Cerebellar cortex (tissue), 1 donor: ENCODE measurements at regions not wholly inside any gene's neighbourhood (a gene's known extent, or its start where the extent isn't known, plus 50 kb on each side); places are given as distances from the start of the nearest gene placed in this dataset.

Experiments
- DNase-seq: peaks from one replicate; pipeline ENCODE4 v3.0.0-alpha.2; 2015; ENCODE audit warnings: low spot score

GRCh38 chr16:66171578-66171977 lies 194.9 kb upstream of the CDH5 start:
- DNase-seq = no peak

GRCh38 chr16:66170989-66171388 lies 195.5 kb upstream of the CDH5 start:
- DNase-seq = no peak

DNA sequence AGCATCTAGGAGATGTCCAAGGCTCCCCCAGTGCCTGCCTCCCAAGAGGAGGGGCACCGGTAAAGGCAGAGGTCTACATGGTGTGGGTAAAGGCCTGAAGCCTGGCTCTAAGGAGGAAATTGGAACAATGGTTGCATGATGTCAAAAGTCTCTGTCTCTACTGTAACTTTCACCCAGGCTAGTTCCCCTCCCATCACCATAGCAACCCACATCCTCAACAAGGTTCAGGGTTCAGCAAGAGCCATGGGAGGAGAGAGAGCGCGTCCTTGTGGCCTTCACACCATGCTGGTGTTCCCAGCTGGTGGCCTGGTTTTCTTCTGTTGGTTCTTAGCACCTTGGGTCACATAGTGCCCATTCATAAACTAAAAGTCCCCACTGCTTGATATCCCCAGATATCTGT lies 196.7 kb upstream of the CDH5 start:
- no peak for DNase-seq

- no peak for DNase-seq
These were observed 197.7 kb upstream of the CDH5 start for GRCh38 chr16:66168777-66169176.

DNA sequence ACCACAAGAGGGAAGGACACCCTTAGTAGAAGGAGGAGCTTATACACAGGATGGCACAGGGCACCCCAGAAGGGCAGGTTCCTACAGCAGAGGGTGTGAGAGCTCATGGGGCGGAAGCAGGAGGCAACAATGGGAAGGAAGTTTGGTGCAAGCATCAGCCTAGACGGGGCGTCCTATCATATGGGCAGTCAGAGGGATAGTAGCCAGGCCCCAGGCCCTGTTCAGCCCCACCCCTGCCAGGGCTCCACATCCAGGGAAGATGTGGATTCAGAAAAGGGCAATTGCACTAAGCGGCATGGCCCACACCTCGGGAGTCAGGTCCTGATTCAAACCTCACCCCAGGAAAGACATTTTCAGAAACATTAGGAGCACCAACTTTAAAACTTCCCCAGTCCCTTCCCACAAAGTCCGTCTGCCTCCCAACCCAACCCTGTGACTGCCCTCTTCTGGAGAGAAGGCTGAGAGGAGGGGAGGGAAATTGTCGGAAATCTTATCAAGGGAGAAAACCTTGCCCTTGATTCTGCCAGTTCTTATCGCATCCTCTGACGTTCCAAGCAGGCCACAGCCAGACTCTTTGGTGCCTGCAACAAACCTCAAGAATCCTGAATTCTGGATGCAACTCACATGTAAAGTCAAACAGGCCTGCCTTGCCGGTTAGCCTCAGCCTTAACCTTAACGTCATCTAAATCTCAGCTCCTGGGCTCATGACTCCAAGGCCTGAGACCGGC lies 198.8 kb upstream of the CDH5 start:
- DNase-seq = no peak

DNA sequence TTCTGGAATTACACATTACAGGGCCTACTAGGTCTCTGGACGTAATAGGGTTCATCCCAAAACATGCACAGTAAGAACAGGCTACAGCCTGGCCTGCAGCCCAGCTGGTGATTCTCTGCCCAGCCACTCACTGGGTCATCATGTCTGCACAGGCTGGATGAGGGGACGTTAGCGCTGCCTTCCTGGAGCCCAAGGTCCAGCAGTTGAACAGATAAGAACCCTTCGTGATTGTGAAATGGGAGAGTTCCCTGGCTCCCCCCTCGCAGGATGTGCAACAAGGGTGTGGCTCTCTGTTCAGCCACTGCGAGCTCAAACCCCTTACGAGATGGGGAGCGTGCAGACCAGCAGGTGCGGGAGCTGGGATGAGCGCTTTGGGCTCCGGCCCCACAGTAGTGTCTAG lies 200.0 kb upstream of the CDH5 start:
- DNase-seq = no peak

GRCh38 chr16:66165879-66166278 lies 200.6 kb upstream of the CDH5 start:
- no peak for DNase-seq

GRCh38 chr16:66164581-66165247 lies 201.8 kb upstream of the CDH5 start:
- no peak for DNase-seq

GRCh38 chr16:66162821-66163220 lies 203.7 kb upstream of the CDH5 start:
- DNase-seq = no peak

DNA sequence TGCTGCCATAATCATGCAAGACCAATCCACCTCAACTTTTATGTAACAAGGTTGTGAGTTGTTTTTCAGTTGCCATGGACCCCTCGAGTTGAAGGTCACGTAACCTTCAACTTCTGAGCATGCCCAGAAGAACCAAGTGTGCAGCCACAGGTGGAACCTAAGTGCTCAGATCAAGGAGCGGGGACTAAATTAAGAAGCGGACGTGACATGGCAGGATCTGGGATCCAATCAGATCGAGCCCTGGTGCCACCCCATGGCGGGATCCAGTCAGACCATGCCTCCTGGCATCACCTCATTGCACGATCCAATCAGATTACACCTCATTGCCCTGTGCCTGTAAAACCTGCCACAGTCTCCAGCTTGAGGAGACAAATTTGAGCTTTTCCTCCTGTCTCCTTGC lies 204.5 kb upstream of the CDH5 start:
- DNase-seq = no peak

DNA sequence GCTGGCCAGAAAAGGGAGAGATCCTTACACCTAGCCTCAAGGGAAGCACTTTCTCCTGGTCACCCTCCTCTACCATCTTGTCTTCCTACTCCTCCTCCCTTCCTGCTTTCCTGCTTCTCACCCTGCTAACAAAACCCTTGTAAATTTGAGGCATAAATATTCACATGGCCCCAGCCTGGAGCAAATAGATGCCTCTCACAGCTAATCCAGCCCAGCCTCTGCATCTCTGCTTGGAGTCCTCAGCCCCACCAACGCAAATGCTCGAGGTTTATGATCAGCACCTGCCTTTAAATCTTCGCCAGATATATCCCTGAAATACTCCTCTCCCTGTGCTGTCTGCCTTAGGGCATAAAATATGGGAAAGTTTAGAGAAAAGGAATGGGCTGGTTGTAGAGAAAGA lies 205.2 kb upstream of the CDH5 start:
- no peak for DNase-seq

DNA sequence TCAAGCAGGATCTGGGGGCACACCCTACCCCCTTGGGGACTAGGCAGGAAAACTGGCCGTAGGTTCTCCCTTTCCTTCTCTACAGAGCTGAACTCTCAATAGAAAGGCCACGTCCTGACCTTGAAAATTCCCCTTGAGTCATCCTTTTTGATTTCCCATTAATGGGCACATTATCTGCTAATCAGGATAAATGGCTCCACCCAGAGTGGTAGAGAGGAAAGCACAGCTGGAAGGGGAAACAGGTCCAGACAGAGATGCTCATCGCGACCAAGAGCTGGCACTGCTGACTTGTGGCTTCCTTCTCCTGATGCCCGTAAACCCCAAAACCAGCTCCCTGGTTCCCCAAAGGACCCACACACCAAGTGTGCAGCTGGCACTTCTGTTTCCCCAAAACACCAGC lies 206.5 kb upstream of the CDH5 start:
- DNase-seq = no peak

- no peak for DNase-seq
These were observed 210.0 kb upstream of the CDH5 start for GRCh38 chr16:66156538-66156937.

GRCh38 chr16:66155933-66156332 lies 210.6 kb upstream of the CDH5 start:
- no peak for DNase-seq

GRCh38 chr16:66154801-66155200 lies 211.7 kb upstream of the CDH5 start:
- no peak for DNase-seq

- DNase-seq = no peak
These were observed 213.6 kb upstream of the CDH5 start for GRCh38 chr16:66152823-66153393.

DNA sequence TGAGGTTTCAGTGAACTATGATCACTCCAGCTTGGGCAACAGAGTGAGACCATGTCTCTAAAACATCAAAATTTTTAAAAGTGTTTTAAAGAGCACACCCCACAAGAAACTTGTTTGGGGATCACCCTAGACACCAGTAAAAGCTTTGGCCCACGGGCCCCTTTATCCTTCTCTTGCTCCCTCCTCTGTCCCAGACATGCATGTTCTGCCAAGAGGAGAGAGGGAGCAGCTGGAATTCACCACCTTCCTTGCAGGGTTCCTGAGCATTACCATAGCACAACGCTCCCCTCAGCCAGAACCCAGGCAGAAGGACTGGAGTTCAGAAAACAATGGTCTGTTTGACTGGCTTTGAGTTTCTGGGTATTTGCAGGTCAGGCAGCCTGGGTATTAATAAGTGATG lies 214.3 kb upstream of the CDH5 start:
- no peak for DNase-seq

GRCh38 chr16:66150698-66151482 lies 215.6 kb upstream of the CDH5 start:
- DNase-seq = no peak

- no peak for DNase-seq
These were observed 219.2 kb upstream of the CDH5 start for GRCh38 chr16:66147291-66147690.

DNA sequence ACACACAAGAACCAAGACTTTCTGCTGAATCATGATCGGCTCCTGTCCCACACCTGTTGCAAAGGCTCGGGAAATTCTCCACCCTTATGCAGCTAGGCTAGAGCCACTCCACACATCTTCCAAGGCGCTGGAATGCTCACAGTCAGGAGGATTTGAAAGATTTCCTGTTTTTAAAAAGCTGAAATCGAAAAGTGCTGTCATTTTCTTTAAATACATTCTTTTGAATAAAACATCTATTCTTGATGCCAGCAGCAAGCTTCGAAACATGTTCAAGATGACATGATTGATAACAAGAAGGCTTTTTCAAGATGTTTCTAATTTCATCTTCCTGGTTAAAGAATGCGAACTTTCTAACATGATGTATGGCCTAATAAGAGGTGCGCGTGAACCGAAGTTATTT lies 219.7 kb upstream of the CDH5 start:
- DNase-seq = no peak

GRCh38 chr16:66144641-66145040 lies 221.8 kb upstream of the CDH5 start:
- no peak for DNase-seq

- DNase-seq = no peak
These were observed 223.1 kb upstream of the CDH5 start for GRCh38 chr16:66143415-66143814.

DNA sequence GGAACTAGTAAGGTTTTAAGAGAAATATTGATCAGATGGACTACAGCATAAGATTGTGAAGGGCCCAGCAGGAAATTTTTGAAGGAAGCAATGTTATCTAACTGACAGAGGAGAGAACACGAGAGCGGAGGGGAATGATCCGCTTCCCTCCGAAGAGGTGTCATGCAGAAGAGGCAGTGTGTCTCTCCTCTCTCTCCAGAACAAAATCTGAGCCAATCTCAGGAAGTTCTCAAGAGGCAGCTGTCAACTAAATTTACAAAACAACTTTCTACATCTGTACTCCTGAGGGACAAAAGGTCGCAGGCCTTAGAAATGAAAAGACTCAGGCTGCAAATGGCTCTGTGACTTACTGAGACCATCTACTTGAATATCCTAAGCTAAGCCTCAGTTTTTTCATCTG lies 224.6 kb upstream of the CDH5 start:
- DNase-seq = no peak
